Neural crest cell (in vitro differentiated cells): ENCODE measurements at regions not wholly inside any gene's neighbourhood (a gene's known extent, or its start where the extent isn't known, plus 50 kb on each side); places are given as distances from the start of the nearest gene placed in this dataset.

Experiments used
- DNase-seq: peaks from one replicate; pipeline ENCODE4 v3.0.0; 2021; ENCODE audit warnings: low read depth, mixed read lengths, low spot score
- H3K27ac Mint-ChIP-seq: one replicate; pipeline ENCODE4 v1.8.0; 2021; ENCODE audit warnings: mild to moderate bottlenecking, mixed read lengths; ENCODE audit not compliant: unreplicated experiment
- H3K27me3 Mint-ChIP-seq: 2 replicates; pipeline ENCODE4 v1.8.0; 2021; ENCODE audit warnings: low read depth, mild to moderate bottlenecking, mixed read lengths
- H3K36me3 Mint-ChIP-seq: 2 replicates; pipeline ENCODE4 v1.8.0; 2021; ENCODE audit warnings: low read depth, mild to moderate bottlenecking, mixed read lengths
- H3K4me1 Mint-ChIP-seq: 2 replicates; pipeline ENCODE4 v1.8.0; 2021; ENCODE audit warnings: mixed read lengths
- H3K4me3 Mint-ChIP-seq: one replicate; pipeline ENCODE4 v1.8.0; 2021; ENCODE audit warnings: mild to moderate bottlenecking, mixed read lengths
- H3K9me3 Mint-ChIP-seq: 2 replicates; pipeline ENCODE4 v1.8.0; 2021; ENCODE audit warnings: mixed read lengths
- TF ChIP-seq, protein P1 (sequence below): fragments of 200-600 bp; sonication (generic); conservative IDR thresholded peaks from 2 replicates; pipeline ENCODE4 v1.5.0; 2021; ENCODE audit warnings: antibody characterized with exemption, mild to moderate bottlenecking

DNA sequence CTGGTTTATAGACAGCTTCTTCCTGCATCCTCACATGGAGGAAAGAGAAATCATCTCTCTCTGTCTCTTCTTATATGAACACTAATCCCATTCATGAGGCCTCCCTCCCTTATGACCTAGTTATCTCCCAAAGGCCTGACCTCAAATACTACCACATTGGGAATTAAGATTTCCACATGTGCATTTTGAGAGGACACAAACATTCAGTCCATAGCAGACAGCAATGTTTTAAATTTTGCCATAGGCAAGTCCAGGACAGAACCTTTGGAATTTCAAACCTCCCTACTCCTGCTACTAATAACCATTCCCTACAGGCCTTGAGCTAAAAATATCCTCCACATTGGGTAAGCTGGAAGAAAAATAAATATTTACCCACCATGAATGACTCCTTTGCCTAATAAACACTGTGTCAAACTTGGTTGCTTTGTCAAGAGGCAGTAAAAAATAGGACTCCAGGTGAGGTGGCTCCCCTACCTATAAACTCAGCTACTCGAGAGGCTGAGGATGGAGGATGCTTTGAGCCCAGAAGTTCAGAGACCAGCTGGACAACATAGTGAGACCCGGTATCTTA lies 113.7 kb downstream of the ZNF281 start:
- DNase-seq, result no peak
- no peaks in the 10 kb centered on the region for H3K9me3 Mint-ChIP-seq
- H3K27ac Mint-ChIP-seq, result no peak overlapping the region
- peaks cover 5% of the 10 kb centered on the region for H3K4me1 Mint-ChIP-seq
- TF ChIP-seq, protein P1, sequence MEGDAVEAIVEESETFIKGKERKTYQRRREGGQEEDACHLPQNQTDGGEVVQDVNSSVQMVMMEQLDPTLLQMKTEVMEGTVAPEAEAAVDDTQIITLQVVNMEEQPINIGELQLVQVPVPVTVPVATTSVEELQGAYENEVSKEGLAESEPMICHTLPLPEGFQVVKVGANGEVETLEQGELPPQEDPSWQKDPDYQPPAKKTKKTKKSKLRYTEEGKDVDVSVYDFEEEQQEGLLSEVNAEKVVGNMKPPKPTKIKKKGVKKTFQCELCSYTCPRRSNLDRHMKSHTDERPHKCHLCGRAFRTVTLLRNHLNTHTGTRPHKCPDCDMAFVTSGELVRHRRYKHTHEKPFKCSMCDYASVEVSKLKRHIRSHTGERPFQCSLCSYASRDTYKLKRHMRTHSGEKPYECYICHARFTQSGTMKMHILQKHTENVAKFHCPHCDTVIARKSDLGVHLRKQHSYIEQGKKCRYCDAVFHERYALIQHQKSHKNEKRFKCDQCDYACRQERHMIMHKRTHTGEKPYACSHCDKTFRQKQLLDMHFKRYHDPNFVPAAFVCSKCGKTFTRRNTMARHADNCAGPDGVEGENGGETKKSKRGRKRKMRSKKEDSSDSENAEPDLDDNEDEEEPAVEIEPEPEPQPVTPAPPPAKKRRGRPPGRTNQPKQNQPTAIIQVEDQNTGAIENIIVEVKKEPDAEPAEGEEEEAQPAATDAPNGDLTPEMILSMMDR, result no peak
- H3K36me3 Mint-ChIP-seq, result no peaks in the 10 kb centered on the region
- peaks cover 16% of the 10 kb centered on the region for H3K27me3 Mint-ChIP-seq
- H3K4me3 Mint-ChIP-seq, result no peak overlapping the region

DNA sequence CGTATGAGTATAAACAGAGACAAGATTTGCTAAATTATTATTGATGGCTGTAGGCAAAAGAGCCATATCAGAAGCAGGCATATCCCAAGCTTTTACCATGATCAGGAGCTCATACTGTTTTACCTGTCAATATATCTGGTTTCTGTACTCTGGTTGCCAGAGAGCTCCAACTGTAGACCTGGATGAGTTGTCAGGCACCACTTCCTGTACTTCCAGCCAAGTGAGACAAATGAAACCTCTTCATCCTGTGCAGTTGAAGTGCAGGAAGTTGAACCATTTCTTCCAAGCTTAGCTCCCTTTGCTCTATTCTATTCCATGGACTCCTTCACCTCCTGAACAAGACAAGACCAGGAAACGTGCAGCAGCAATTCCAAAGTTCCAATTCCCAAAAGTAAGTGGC lies 115.6 kb downstream of the ZNF281 start:
- no peaks in the 10 kb centered on the region for H3K9me3 Mint-ChIP-seq
- DNase-seq, result no peak
- TF ChIP-seq, protein P1, result no peak
- no peak overlapping the region for H3K4me3 Mint-ChIP-seq
- H3K27ac Mint-ChIP-seq, result no peak overlapping the region
- H3K27me3 Mint-ChIP-seq, result no peaks in the 10 kb centered on the region
- H3K4me1 Mint-ChIP-seq, result peaks cover 12% of the 10 kb centered on the region
- H3K36me3 Mint-ChIP-seq, result no peaks in the 10 kb centered on the region

DNA sequence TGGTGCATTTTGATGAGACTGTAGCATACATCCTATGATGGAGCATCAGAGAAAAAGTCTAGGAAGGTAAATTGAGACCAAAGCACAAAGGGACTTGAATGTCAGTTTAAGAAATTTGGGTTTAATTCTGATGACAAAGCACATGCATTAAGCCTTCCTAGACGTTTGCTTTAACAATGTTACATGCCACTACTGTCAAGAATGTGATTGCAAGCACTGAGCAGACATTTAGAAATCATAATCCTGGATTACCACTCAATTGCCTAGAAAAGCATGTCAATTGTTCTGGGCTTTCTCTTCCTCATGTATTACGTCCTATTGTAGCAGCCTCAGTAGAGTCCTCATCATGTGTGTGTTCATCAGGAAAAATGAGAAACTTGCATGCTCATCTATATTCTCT lies 117.1 kb downstream of the ZNF281 start:
- H3K4me1 Mint-ChIP-seq, result peaks cover 12% of the 10 kb centered on the region
- H3K9me3 Mint-ChIP-seq, result no peaks in the 10 kb centered on the region
- no peak overlapping the region for H3K4me3 Mint-ChIP-seq
- DNase-seq, result no peak
- H3K27ac Mint-ChIP-seq, result no peak overlapping the region
- TF ChIP-seq, protein P1, result no peak
- no peaks in the 10 kb centered on the region for H3K36me3 Mint-ChIP-seq
- H3K27me3 Mint-ChIP-seq, result no peaks in the 10 kb centered on the region

DNA sequence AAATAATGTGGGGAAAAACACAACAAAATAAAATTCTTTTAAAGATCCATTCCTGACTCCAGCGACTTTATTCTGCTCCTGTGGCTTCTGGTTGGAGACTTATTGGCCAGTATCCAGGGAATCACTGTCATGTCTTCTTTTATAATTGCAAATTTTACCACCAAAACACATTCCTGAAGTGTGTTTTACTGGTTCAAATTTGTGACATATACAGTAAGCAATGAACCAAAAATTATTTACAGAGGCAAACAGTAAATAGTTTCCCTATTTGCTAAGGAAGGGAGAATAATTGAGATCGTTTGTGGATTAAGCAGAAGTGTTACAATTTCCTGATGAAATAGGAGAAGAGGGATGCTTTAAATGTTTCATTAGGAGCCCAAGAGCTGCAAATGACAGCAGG lies 118.7 kb downstream of the ZNF281 start:
- H3K4me1 Mint-ChIP-seq, result peaks cover 9% of the 10 kb centered on the region
- TF ChIP-seq, protein P1, result no peak
- DNase-seq, result no peak
- no peak overlapping the region for H3K27ac Mint-ChIP-seq
- H3K9me3 Mint-ChIP-seq, result no peaks in the 10 kb centered on the region
- no peaks in the 10 kb centered on the region for H3K36me3 Mint-ChIP-seq
- no peaks in the 10 kb centered on the region for H3K27me3 Mint-ChIP-seq
- no peak overlapping the region for H3K4me3 Mint-ChIP-seq

DNA sequence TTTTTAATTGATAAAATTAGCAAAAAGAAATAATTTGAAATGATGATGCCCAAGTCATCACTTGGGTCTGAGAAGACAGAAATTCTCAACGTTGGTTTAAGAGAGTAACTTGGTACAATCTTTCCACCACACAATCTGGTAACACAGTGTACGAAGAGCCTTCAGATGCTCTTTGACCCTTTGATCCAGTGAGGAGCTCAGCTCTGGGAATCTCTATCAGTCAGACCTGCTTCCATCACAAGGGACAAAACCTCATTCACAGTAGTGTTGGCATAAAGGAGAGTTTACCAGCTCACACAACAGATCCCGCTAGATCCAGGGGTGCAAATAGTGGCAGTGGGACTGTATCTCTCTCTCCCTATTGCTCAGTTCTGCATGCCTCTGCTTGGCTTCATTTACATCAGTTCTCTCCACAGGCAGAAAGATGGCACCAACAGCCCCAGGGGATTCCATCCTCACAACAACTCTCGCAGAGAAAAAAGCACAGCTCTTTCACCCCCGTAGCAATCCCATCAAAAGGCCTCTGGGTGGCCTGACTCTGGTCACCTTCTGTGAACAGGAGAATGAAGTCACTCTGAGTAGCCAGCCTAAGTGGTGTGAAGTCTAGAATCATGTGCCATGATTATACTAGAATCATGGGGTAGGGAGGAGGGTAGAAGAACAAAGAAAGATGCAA lies 119.7 kb downstream of the ZNF281 start:
- H3K27me3 Mint-ChIP-seq, result no peaks in the 10 kb centered on the region
- DNase-seq, result no peak
- no peaks in the 10 kb centered on the region for H3K36me3 Mint-ChIP-seq
- H3K4me1 Mint-ChIP-seq, result peaks cover 7% of the 10 kb centered on the region
- H3K27ac Mint-ChIP-seq, result no peak overlapping the region
- H3K4me3 Mint-ChIP-seq, result no peak overlapping the region
- no peaks in the 10 kb centered on the region for H3K9me3 Mint-ChIP-seq
- TF ChIP-seq, protein P1, result peak; percentile 25
